ENCODE measurements at regions not wholly inside any gene's neighbourhood (a gene's known extent, or its start where the extent isn't known, plus 50 kb on each side); places are given as distances from the start of the nearest gene placed in this dataset.

GRCh38 chr13:78862446-78862845 is 203.5 kb upstream of the OBI1 start:
- ATAC-seq, result no peak

DNA sequence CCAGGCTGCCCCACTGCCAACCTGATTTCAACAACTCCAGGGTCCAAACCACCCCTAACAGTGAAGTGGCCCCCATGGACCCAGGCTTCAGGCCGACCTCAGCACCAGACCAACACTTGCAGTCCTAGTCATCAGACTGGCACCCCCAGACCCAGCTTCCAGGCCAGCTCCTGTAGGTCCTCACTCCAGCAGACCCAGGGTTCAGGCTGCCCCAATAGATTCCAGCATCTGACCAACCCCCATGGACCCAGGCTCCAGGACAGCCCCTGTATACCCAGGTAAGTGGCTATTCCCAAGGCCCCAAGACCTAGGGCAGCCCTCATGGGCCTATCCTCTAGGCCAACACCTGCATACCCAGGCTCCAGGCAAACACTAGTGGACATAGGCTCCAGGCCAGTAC is 193.8 kb upstream of the OBI1 start:
- ATAC-seq, result no peak

- no peak for ATAC-seq
Measured at GRCh38 chr13:78845656-78846365, 186.9 kb upstream of the OBI1 start.

DNA sequence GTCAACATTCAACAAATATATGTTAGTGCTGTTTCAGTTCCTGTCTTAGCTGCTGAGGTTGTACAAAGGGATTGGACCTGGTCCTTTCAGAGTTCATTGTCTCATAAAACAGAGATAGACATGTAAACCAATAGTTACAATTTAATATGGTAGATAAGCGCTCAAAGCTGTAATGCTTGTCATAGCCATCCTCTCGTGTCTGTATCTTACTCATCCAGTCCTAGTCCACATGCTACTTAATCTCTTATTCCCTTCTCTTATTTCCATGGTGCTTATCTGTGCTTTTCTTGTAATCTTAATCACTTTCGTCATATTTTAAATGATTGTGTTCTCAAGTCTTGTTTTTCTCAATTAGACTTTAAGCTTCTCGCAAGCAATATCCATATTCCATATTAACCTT is 185.2 kb upstream of the OBI1 start:
- no peak for ATAC-seq

GRCh38 chr13:78841358-78841963 is 182.5 kb upstream of the OBI1 start:
- no peak for ATAC-seq

DNA sequence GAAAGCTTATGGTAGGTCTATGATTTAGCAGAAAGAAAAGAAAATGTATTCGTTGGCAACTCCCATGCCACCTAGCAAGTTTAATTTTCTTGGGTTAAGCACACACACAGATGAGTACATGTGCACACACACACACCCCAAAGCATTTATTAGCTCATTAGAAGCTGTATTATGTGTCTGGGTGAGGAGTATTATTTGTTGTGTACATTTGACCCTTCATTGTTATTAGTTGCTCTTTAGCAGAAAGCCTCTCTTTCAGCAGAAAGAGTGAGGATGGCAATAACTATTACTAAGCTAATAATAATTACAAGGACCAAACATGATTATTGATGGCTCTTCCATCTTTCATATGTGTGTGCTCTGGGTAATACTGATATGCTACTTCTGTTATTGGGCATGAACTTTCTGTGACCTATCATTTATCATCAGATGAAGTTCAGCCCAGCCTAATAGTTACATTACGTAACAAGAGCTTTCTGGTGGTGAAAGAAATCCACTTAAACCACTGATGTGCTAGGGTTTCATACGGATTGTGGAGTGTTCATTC is 177.4 kb upstream of the OBI1 start:
- no peak for ATAC-seq

DNA sequence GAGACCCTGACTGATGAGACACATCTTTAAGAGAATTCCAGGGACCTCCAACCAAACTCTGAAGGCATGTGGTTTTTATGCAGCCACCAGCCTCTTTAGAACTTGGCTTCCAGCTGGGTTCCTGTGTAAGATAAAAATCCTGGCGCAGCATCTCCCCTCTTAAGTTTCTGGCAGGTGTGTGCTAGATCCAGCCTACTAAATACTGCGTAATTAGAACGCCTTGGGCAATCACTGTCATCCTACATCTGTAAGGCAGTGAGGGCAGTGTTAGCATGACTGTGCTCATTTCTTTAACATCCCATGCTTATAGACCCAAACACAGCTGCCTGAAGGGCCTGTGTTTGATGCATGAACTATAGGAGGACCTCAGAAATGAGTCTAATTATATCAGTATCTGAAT is 173.5 kb upstream of the OBI1 start:
- ATAC-seq, result no peak

DNA sequence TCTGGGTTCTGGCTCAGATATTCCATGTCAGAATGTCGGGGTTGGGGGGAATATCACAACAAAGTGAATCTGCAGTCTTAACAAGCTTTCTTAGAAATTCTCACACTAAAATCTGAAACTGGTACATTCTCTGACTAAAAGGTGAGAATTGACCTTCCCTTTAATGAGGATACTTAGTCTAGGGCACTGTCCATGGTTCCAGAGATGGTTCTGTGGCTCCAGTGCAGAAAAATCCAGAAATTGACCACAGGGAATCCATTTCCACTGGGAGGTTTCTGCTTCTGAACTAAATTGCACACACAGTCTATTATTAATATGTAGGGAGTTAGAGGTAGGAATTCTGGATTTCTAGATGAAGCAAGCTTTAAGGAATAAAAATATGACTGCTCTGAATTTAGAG is 171.6 kb upstream of the OBI1 start:
- ATAC-seq, result no peak

DNA sequence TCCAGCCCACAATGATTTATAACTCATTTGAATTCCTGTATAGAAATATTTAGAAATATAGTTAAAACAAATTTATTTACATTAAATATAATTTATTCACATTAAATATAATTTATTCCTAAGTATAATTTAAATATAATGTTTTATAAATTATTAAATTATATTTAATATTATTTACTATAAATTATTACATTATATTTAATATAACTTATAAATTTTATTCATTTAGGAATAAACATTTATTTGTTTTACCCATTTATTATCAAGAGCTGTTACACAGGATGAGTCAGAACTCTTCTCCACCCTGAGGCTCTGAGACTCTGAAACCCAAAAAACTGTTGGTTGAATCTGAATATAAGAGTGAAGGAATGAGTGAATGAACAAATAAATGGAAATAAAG is 170.9 kb upstream of the OBI1 start:
- no peak for ATAC-seq

GRCh38 chr13:78827471-78827870 is 168.5 kb upstream of the OBI1 start:
- ATAC-seq, result no peak

DNA sequence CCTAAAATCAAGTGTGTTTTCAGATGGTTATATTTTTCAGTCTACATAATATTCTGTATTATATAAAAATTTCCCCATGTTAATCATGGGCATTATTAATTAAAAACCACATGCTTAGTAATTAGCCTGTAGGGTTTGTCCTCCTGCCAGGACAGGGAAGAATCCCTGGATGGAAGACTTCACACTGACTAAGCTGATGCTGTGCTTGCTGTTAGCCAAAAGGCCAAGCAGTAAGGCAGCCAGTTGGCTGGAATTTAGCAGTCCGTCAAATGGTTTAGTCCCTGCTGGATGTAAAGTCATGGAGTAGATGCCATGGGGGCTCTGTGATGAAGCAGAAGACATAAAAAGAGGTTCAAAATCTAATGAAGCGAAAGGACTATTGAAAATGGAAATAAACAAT is 168.0 kb upstream of the OBI1 start:
- no peak for ATAC-seq

- no peak for ATAC-seq
Measured at GRCh38 chr13:78826312-78826711, 167.4 kb upstream of the OBI1 start.

GRCh38 chr13:78820541-78820940 is 161.6 kb upstream of the OBI1 start:
- ATAC-seq, result no peak

DNA sequence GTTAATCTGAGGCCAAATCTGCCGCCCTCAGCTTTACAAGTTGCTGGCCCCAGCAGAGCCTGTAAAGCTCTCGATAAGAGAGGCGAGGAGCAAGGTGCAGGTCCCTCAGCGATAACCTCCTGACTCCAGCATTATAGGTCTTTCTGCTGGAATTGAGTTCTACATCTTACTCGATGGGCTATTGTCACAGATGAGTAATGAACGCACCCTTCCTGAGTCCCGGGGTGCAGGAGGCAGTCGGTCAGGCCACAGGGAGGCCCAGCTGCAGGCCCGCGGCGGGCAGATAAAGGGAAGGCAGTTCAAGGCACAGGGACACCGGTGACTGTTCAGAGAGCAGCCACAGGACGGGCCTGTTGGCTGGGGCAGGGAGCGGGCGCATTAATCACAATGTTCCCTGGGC is 157.6 kb upstream of the OBI1 start:
- ATAC-seq, result no peak

GRCh38 chr13:78816154-78816553 is 157.2 kb upstream of the OBI1 start:
- ATAC-seq, result no peak

DNA sequence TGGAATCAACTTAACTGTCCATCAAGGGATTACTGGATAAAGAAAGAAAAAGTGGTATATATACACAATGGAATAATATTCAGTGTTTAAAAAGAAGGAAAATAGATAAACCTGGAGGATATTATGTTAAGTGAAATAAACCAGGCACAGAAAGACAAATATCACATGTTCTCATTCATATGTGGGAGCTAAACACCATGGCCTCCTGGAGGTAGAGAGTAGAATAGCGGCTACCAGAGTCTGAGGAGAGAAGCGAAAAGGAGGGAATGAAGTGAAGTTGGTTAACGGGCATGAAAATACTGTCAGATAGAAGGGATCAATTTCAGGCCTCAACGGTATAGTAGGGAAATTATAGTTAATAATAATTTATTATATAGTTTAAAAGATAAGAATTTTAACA is 147.5 kb upstream of the OBI1 start:
- ATAC-seq, result no peak

DNA sequence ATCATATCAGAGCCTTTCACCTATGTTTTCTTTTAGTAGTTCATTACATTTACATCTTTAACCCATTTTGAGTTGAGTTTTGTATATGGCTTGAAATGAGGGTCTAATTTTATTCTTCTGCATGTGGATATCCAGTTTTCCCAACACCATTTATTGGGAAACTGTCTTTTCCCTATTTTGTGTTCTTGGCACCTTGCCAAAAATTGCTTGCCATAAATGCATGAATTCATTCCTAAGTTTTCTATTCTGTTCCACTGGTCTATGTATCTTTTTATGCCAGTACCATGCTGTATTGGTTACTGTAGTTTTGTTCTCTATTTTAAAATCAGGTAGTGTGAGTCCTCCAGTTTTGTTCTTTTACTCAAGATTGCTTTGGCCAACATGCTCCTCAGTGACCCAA is 144.0 kb upstream of the OBI1 start:
- ATAC-seq, result no peak

DNA sequence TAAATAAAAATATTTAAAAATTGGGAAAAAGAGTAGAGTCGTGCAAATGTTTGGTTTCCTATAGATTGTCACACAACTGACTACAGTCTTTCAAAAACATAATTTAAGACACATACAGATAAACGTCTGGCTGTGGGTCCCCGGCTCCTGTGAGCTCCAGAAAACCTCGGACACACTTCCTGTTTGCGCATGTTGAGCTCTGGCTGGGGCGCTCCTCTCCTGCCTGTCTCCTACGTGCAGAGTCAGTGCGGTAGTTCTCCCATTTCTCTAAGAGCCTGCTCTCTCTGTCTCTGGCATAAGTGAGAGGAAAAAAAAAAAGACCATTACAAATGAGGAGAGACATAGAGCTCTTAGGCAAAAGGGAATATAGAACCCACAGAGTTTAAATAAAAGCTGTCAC is 128.2 kb upstream of the OBI1 start:
- no peak for ATAC-seq

- ATAC-seq, result no peak
Measured at GRCh38 chr13:78786459-78786858, 127.5 kb upstream of the OBI1 start.

DNA sequence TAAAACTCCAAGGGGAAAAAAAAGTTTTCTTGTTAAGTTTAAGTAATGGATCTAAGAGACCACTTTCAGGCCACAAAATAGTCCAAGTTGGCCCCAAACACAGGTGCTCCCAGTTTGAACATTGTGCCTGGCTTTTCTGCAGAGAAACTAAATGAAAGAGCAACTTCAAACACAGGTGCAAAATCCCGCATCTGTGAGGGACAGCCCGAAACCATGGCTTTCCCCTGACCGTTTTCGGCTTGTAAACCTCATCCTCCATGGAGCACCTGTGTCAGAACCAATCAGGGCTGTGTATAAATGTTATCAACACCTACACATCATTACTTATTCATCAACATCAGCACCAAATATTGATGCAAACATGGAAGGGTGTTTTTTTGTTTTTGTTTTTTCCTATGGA is 126.8 kb upstream of the OBI1 start:
- ATAC-seq, result no peak

GRCh38 chr13:78784014-78784750 is 125.2 kb upstream of the OBI1 start:
- ATAC-seq, result no peak

GRCh38 chr13:78780708-78781107 is 121.8 kb upstream of the OBI1 start:
- no peak for ATAC-seq

DNA sequence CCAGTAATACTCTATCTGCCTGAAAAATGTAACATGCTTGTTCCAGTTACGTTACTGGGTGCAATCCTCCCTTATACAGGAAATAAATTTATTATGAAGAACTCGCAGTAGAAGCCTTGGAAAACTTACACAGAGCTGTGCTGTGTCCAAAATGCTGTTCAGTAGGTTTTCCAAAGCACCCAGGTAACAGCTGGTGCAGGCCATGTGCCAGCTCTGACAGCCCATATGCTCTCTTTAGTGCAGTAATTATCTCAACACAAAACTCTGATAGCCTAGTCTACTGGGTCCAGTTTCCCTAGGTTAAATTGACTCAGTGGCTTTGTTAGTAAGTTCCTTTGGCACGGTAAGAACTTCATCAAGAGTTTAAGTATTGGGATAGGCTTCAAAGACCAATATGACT is 120.7 kb upstream of the OBI1 start:
- ATAC-seq, result no peak

- no peak for ATAC-seq
Measured at GRCh38 chr13:78777976-78778375, 119.0 kb upstream of the OBI1 start.
